SJSA1 (cell line): ENCODE measurements at regions not wholly inside any gene's neighbourhood (a gene's known extent, or its start where the extent isn't known, plus 50 kb on each side); places are given as distances from the start of the nearest gene placed in this dataset.
"Not testable (repeated sequence)": the region's sequence is repeated elsewhere in the genome, so short reads cannot be mapped to it uniquely, and the experiment has no call there.

Experiments
- DNase-seq, 2 experiments: peaks; one replicate each; pipeline ENCODE4 v3.0.0-alpha.2; 2015 to 2020; ENCODE audit warnings: low spot score in 2 of 2, low read depth in 1 of 2
- H3K27ac ChIP-seq: fragments of 250-450 bp; sonication (Bioruptor Pico); 2 replicates; pipeline ENCODE4 v1.5.1; 2020; ENCODE audit warnings: mild to moderate bottlenecking, moderate library complexity
- H3K27me3 ChIP-seq: fragments of 250-450 bp; sonication (Bioruptor Pico); replicated peaks from 2 replicates; pipeline ENCODE4 v1.5.1; 2020; ENCODE audit warnings: mild to moderate bottlenecking, moderate library complexity
- H3K36me3 ChIP-seq: fragments of 250-450 bp; sonication (Bioruptor Pico); 2 replicates; pipeline ENCODE4 v1.5.1; 2020; ENCODE audit warnings: mild to moderate bottlenecking
- H3K4me1 ChIP-seq: fragments of 250-450 bp; sonication (Bioruptor Pico); replicated peaks from 2 replicates; pipeline ENCODE4 v1.6.1; 2021; ENCODE audit warnings: mild to moderate bottlenecking
- H3K4me3 ChIP-seq: fragments of 250-450 bp; sonication (Bioruptor Pico); 2 replicates; pipeline ENCODE4 v1.5.1; 2020; ENCODE audit warnings: mild to moderate bottlenecking
- H3K9me3 ChIP-seq: fragments of 250-450 bp; sonication (Bioruptor Pico); replicated peaks from 2 replicates; pipeline ENCODE4 v1.5.1; 2020; ENCODE audit warnings: mild to moderate bottlenecking

DNA sequence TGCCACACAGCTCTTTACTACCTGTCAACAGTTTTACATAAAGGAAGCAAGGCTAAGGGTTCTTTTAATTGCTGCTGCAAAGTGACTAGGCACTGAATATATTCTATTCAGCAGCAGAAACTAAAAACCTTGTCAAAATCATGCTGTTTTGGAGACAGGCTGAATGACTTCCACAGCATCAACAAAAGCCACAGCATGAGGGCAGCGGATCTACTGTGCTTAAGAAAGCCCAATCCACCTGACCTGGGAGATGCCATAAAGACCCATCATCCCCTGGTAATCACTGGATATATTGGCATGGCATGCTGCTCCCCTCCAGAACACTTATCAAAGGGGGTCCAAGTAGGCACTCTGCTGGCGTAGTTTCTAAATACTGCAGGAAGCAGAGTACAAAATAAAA is 715.1 kb upstream of the SLC8A1 start:
- 0 out of 2 replicates have a peak, but pooled peaks cover 2% of the 10 kb centered on the region for H3K27me3 ChIP-seq
- no peak overlapping the region for H3K4me3 ChIP-seq
- H3K27ac ChIP-seq: no peak overlapping the region
- no peaks in the 10 kb centered on the region for H3K9me3 ChIP-seq
- no peaks in the 10 kb centered on the region for H3K36me3 ChIP-seq
- H3K4me1 ChIP-seq: no peaks in the 10 kb centered on the region
- no peak for DNase-seq

DNA sequence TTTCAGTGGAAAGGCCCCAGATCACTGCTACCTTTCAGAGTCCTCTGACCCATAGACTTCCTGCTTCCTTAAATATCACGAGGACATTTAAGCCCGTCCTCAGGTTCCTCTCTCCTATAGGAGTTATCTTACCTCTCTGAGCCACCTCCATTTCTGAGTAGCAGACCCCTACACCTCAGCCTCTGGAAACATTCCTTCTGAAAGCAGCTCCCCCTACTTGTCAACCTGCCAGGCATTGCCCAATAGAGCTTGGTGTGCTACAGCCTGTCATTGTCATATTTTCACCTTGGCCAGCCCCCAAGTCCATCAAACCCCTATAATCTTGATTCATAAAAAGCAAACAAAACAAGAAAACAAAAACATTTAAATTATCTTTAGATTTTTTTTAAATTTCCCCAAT is 717.9 kb upstream of the SLC8A1 start:
- Histone ChIP-seq H3K27ac (no peak overlapping the region), H3K9me3 (no peaks in the 10 kb centered on the region), H3K27me3 (0 out of 2 replicates have a peak, but pooled peaks cover 2% of the 10 kb centered on the region), H3K4me1 (no peaks in the 10 kb centered on the region), H3K36me3 (no peaks in the 10 kb centered on the region), H3K4me3 (no peak overlapping the region)
- DNase-seq: no peak

GRCh38 chr2:41170589-41170988 is 718.7 kb upstream of the SLC8A1 start:
- H3K4me3 ChIP-seq: no peak overlapping the region
- H3K36me3 ChIP-seq: no peaks in the 10 kb centered on the region
- no peak overlapping the region for H3K27ac ChIP-seq
- no peaks in the 10 kb centered on the region for H3K27me3 ChIP-seq
- no peaks in the 10 kb centered on the region for H3K9me3 ChIP-seq
- DNase-seq: no peak
- no peaks in the 10 kb centered on the region for H3K4me1 ChIP-seq

GRCh38 chr2:41180387-41180786 is 728.5 kb upstream of the SLC8A1 start:
- H3K4me3 ChIP-seq: no peak overlapping the region
- no peaks in the 10 kb centered on the region for H3K4me1 ChIP-seq
- H3K9me3 ChIP-seq: no peaks in the 10 kb centered on the region
- H3K27me3 ChIP-seq: no peaks in the 10 kb centered on the region
- DNase-seq: no peak
- H3K27ac ChIP-seq: no peak overlapping the region
- no peaks in the 10 kb centered on the region for H3K36me3 ChIP-seq

DNA sequence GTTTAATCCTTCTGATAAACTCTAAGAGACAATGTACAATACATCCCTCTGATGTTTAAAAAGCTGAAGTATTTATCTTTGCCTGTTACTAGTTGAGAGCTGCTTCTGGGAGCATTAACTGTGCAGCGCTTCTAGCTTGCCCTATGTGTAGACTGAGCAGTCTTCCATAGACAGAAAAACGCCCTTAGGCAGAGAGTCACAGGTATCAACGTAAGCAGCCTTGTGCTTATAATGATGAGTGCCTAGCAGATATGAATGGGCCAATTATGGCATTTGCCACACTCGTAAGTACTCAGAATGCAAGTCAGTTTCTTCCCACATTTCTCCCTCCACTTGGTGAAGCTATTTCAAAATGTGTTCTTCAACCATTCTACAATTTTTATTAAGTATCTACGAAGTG is 731.1 kb upstream of the SLC8A1 start:
- Histone ChIP-seq H3K27ac (no peak overlapping the region), H3K36me3 (no peaks in the 10 kb centered on the region), H3K9me3 (no peaks in the 10 kb centered on the region), H3K4me3 (no peak overlapping the region), H3K4me1 (no peaks in the 10 kb centered on the region), H3K27me3 (no peaks in the 10 kb centered on the region)
- DNase-seq: no peak

DNA sequence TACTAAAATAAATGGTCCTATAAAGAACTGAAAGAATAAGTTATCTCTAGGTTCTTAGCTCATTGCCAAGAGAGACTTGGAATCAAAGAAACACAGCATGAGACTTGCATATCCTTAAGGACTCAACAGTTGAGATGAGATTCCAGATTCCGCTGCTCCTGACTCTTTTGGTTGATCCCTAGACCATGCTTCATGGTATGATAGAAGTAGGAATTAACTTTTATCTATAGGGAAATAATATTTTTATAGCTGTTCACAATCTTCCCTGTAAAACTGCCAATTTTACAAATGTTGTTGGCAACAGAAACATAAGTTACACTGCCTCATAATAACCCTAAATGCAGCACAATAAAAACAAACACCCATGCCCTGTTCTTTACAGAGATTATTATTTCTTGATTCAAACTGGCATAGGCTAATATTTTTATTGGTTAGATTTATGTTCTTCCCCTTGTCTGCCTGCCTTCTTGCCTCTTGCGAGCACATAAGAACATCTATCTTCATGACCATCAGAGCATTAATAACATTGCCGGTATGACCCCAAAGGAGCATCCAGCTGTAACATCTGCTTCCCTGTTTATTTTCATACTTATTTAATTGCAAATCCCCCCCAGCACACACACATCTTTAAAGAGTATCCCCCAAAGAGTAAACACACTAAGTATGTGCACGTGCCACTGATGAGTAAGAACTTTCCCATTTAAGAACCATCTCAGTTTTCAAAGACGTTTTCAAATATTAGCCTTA is 735.7 kb upstream of the SLC8A1 start:
- H3K36me3 ChIP-seq: no peaks in the 10 kb centered on the region
- H3K4me3 ChIP-seq: no peak overlapping the region
- no peaks in the 10 kb centered on the region for H3K9me3 ChIP-seq
- H3K27ac ChIP-seq: no peak overlapping the region
- no peaks in the 10 kb centered on the region for H3K4me1 ChIP-seq
- no peaks in the 10 kb centered on the region for H3K27me3 ChIP-seq
- no peak for DNase-seq

GRCh38 chr2:41194230-41194629 is 742.3 kb upstream of the SLC8A1 start:
- Histone ChIP-seq H3K27ac (no peak overlapping the region), H3K4me3 (no peak overlapping the region), H3K9me3 (no peaks in the 10 kb centered on the region), H3K4me1 (no peaks in the 10 kb centered on the region), H3K36me3 (no peaks in the 10 kb centered on the region), H3K27me3 (no peaks in the 10 kb centered on the region)
- no peak for DNase-seq

- Histone ChIP-seq H3K4me1 (no peaks in the 10 kb centered on the region), H3K9me3 (no peaks in the 10 kb centered on the region), H3K4me3 (no peak overlapping the region), H3K27ac (no peak overlapping the region), H3K36me3 (no peaks in the 10 kb centered on the region), H3K27me3 (no peaks in the 10 kb centered on the region)
- no peak for DNase-seq
These were observed 745.9 kb upstream of the SLC8A1 start for GRCh38 chr2:41197781-41198180.

DNA sequence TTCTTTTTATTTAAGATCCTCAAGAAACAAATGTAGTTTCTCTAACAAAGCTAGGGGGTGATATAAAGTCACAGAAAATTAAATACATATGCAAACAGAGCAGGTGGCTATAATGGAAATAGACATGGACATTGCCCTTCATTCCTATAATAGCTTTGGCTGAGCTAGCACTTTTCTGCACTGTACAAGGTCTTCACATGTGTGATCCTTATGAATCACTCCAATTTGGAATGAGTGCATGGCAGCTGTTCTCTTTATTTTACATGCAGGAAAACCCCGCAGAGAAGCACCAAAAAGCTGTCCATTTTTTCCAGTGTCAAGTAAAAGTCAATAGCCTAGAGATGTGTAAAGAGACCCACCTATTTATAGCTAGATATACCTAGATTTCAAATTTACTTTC is 747.4 kb upstream of the SLC8A1 start:
- no peak for DNase-seq
- Histone ChIP-seq H3K36me3 (no peaks in the 10 kb centered on the region), H3K27ac (no peak overlapping the region)

GRCh38 chr2:41204315-41204714 is 752.4 kb upstream of the SLC8A1 start:
- H3K27me3 ChIP-seq: 0 out of 2 replicates have a peak, but pooled peaks cover 3% of the 10 kb centered on the region
- H3K27ac ChIP-seq: no peak overlapping the region
- no peaks in the 10 kb centered on the region for H3K4me1 ChIP-seq
- no peak overlapping the region for H3K4me3 ChIP-seq
- DNase-seq: no peak
- H3K9me3 ChIP-seq: no peaks in the 10 kb centered on the region
- H3K36me3 ChIP-seq: no peaks in the 10 kb centered on the region

More for the DNA sequence above, 747.4 kb upstream of the SLC8A1 start:
- no peak overlapping the region for H3K4me3 ChIP-seq
- no peaks in the 10 kb centered on the region for H3K4me1 ChIP-seq
- no peaks in the 10 kb centered on the region for H3K9me3 ChIP-seq
- H3K27me3 ChIP-seq: no peaks in the 10 kb centered on the region

DNA sequence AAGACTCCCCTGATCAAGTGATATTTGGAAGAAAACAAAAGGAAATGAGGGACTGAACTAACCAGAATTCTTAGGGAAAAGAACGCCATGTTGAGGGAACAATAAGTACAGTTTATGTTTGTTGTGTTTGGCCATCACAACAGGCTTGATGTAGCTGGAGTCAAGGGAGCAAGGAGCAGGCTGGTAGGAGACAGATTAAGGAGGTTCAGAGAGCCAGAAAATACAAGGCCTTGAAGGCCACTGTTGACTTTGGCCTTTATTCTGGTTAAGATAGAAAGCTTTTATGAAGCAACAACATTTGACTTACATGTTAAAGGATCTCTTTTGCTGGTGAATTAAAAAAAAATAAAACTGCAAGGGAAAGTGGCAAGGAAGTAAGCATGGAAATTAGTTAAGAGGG is 754.1 kb upstream of the SLC8A1 start:
- Histone ChIP-seq H3K27me3 (0 out of 2 replicates have a peak, but pooled peaks cover 3% of the 10 kb centered on the region), H3K27ac (no peak overlapping the region), H3K4me3 (no peak overlapping the region), H3K4me1 (no peaks in the 10 kb centered on the region), H3K9me3 (no peaks in the 10 kb centered on the region), H3K36me3 (no peaks in the 10 kb centered on the region)
- DNase-seq: no peak

- H3K9me3 ChIP-seq: no peaks in the 10 kb centered on the region
- H3K36me3 ChIP-seq: no peaks in the 10 kb centered on the region
- H3K27me3 ChIP-seq: 0 out of 2 replicates have a peak, but pooled peaks cover 3% of the 10 kb centered on the region
- no peaks in the 10 kb centered on the region for H3K4me1 ChIP-seq
- no peak overlapping the region for H3K27ac ChIP-seq
- no peak for DNase-seq
- H3K4me3 ChIP-seq: no peak overlapping the region
These were observed 755.7 kb upstream of the SLC8A1 start for GRCh38 chr2:41207578-41207977.

DNA sequence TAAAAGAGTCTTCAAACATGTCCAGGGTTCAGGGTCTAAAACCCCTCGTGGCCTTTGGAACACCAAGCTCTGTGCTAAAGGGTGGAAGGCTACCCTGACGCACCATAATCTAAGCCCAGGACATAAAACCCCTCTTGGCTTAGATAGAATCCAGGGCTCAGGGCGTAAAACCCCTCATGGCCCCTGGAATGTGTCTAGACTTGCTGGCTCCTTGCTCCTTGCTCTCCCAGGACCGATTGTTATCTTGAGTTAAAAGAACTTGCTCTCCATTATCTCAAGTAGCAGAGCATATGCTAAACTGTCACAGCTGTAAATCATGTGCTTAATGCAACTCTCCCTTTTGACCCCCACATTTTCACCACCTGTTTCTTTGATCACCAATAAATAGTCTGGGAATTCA is 758.1 kb upstream of the SLC8A1 start:
- H3K27ac ChIP-seq, H3K9me3 ChIP-seq, H3K4me3 ChIP-seq, H3K36me3 ChIP-seq, DNase-seq, H3K27me3 ChIP-seq, H3K4me1 ChIP-seq: not testable (repeated sequence)

DNA sequence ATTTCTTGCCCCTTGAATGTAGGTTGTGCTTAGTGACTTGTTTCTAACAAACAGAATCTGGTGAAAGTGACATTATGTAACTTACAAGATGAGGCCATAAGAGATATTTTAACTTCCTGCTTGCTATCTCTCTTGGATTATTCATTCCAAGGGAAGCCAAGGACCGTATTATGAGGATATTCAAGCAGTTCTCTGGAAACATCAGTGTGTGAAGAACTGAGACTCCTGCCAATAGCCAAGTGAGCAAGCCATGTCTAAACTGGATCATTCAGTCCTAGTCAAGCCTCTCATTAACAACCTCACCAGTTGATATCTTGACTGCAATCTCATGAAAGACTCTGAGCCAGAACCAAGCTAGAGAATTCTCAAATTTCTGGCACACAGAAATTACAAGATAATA is 765.1 kb upstream of the SLC8A1 start:
- Histone ChIP-seq H3K27me3 (no peaks in the 10 kb centered on the region), H3K4me3 (no peak overlapping the region), H3K9me3 (no peaks in the 10 kb centered on the region), H3K36me3 (no peaks in the 10 kb centered on the region), H3K4me1 (no peaks in the 10 kb centered on the region), H3K27ac (no peak overlapping the region)
- DNase-seq: no peak

DNA sequence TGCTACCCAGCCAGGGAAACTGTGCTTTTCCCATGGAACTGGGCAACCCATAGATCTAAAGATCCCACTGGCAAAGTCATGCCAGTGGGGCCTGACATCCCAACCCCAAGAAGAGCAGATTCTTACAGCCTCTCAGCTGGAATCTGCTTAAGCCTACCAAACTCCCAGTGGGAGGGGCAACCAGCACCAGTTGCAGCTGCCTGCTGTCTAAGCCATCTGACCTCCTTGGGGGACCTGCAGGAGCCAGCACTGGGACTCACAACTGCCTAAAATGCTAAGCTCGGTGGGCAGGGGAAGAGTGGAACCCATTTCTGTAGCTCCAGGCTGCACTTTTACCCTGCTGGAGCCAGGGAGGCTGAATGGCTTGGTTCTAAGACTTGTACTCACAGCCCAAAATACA is 770.7 kb upstream of the SLC8A1 start:
- no peaks in the 10 kb centered on the region for H3K27me3 ChIP-seq
- H3K36me3 ChIP-seq: no peaks in the 10 kb centered on the region

More for the DNA sequence above, 770.7 kb upstream of the SLC8A1 start:
- Histone ChIP-seq H3K4me1 (no peaks in the 10 kb centered on the region), H3K9me3 (no peaks in the 10 kb centered on the region), H3K27ac (no peak overlapping the region), H3K4me3 (no peak overlapping the region)
- DNase-seq: no peak
